A673 (cell line): ENCODE measurements at regions not wholly inside any gene's neighbourhood (a gene's known extent, or its start where the extent isn't known, plus 50 kb on each side); places are given as distances from the start of the nearest gene placed in this dataset.

Experiments used
- BruUV-seq: library from RNA; stranded (reverse); fragments of 400-500 nt; replicated peaks from 2 replicates; lab custom pipeline; 2021; lab: Mats Ljungman, UMichigan
- CTCF ChIA-PET: fragments of 300-600 bp; sonication (Branson Sonifier 250); formaldehyde crosslinking; loops from one replicate; lab custom pipeline; 2022; ENCODE audit warnings: antibody characterized with exemption; lab: Charles Lee
- POLR2A ChIA-PET: fragments of 300-600 bp; sonication (Branson Sonifier 250); formaldehyde crosslinking; loops from one replicate; lab custom pipeline; 2022; ENCODE audit warnings: antibody characterized with exemption; ENCODE audit not compliant: low non-redundant PET; lab: Charles Lee
- DNase-seq: peaks from one replicate; pipeline ENCODE4 v3.0.0-alpha.2; 2015; ENCODE audit warnings: low spot score
- H3K27ac ChIP-seq: fragments of 200-600 bp; sonication (generic); 2 replicates; pipeline ENCODE4 v1.5.1; 2016; ENCODE audit warnings: mixed run types, low read depth, mild to moderate bottlenecking, mixed read lengths, antibody characterized with exemption, low read length; ENCODE audit not compliant: poor library complexity, severe bottlenecking
- H3K27me3 ChIP-seq: fragments of 200-600 bp; sonication (generic); replicated peaks from 2 replicates; pipeline ENCODE4 v1.6.1; 2017; ENCODE audit warnings: mixed run types, low read depth, mild to moderate bottlenecking, mixed read lengths, antibody characterized with exemption, low read length; ENCODE audit not compliant: insufficient read depth, poor library complexity
- H3K36me3 ChIP-seq: fragments of 200-600 bp; sonication (generic); 2 replicates; pipeline ENCODE4 v1.6.1; 2016; ENCODE audit warnings: mixed run types, mild to moderate bottlenecking, mixed read lengths, antibody characterized with exemption, low read length; ENCODE audit not compliant: insufficient read depth, poor library complexity, severe bottlenecking
- H3K4me1 ChIP-seq: fragments of 200-600 bp; sonication (generic); 2 replicates; pipeline ENCODE4 v1.6.1; 2017; ENCODE audit warnings: mixed run types, mild to moderate bottlenecking, mixed read lengths, antibody characterized with exemption, low read length; ENCODE audit not compliant: insufficient read depth, poor library complexity, severe bottlenecking
- H3K4me3 ChIP-seq: fragments of 200-600 bp; sonication (generic); 2 replicates; pipeline ENCODE4 v1.5.1; 2016; ENCODE audit warnings: low read depth, mixed run types, mild to moderate bottlenecking, mixed read lengths, low read length; ENCODE audit not compliant: poor library complexity, severe bottlenecking
- H3K9me3 ChIP-seq: fragments of 200-600 bp; sonication (generic); 2 replicates; pipeline ENCODE4 v1.6.1; 2016; ENCODE audit warnings: mixed run types, low read depth, mild to moderate bottlenecking, mixed read lengths, antibody characterized with exemption, low read length; ENCODE audit not compliant: poor library complexity, severe bottlenecking
- CTCF ChIP-seq: fragments of 300-800, 200-600 bp; sonication (generic); conservative IDR thresholded peaks from 2 replicates; pipeline ENCODE4 v1.5.1; 2017; ENCODE audit warnings: low read depth, mild to moderate bottlenecking, antibody characterized with exemption, low read length, moderate library complexity, mixed read lengths
- EZH2 ChIP-seq: fragments of 200-600 bp; sonication (generic); IDR thresholded peaks from 2 replicates; pipeline ENCODE4 v1.6.1; 2017; ENCODE audit warnings: borderline replicate concordance, low read depth, mild to moderate bottlenecking, mixed read lengths, antibody characterized with exemption, low read length; ENCODE audit not compliant: poor library complexity, severe bottlenecking
- intact Hi-C: fragments of 100-400 bp; cut with micrococcal nuclease; formaldehyde crosslinking; loops from one replicate; pipeline ENCODE4 v1.10.0; 2022; ENCODE audit not compliant: unreplicated experiment

GRCh38 chr4:124509151-124509550 lies 203.4 kb downstream of the ANKRD50 start:
- Histone ChIP-seq H3K27ac (no peak overlapping the region), H3K9me3 (no peaks in the 10 kb centered on the region), H3K4me3 (no peak overlapping the region), H3K27me3 (no peaks in the 10 kb centered on the region), H3K4me1 (no peaks in the 10 kb centered on the region), H3K36me3 (no peaks in the 10 kb centered on the region)
- DNase-seq: no peak
- ChIA-PET POLR2A (no interaction called here), CTCF (no interaction called here)
- intact Hi-C loops: no loop called here
- no peak for TF ChIP-seq CTCF
- TF ChIP-seq EZH2: no peak
- no TSS peak for BruUV-seq

- CTCF ChIA-PET: no interaction called here
- no peaks in the 10 kb centered on the region for H3K9me3 ChIP-seq
- no peaks in the 10 kb centered on the region for H3K36me3 ChIP-seq
- BruUV-seq: no TSS peak
- no peak for DNase-seq
- H3K27me3 ChIP-seq: no peaks in the 10 kb centered on the region
- H3K4me1 ChIP-seq: no peaks in the 10 kb centered on the region
- intact Hi-C loops: no loop called here
- no peak overlapping the region for H3K27ac ChIP-seq
- TF ChIP-seq CTCF (no peak), EZH2 (no peak)
- no peak overlapping the region for H3K4me3 ChIP-seq
- POLR2A ChIA-PET: no interaction called here
Observed at GRCh38 chr4:124514588-124514987, 197.9 kb downstream of the ANKRD50 start.

GRCh38 chr4:124515591-124515990 lies 196.9 kb downstream of the ANKRD50 start:
- Histone ChIP-seq H3K27ac (no peak overlapping the region), H3K4me1 (no peaks in the 10 kb centered on the region), H3K27me3 (no peaks in the 10 kb centered on the region), H3K4me3 (no peak overlapping the region), H3K36me3 (no peaks in the 10 kb centered on the region), H3K9me3 (no peaks in the 10 kb centered on the region)
- no TSS peak for BruUV-seq
- POLR2A ChIA-PET: no interaction called here
- TF ChIP-seq EZH2 (no peak), CTCF (peak; percentile 29; the same call in 1 of the 2 replicates)
- CTCF ChIA-PET: no interaction called here
- peak; percentile 4 for DNase-seq
- intact Hi-C loops: no loop called here
